IMR-90 (cell line): ENCODE measurements at regions not wholly inside any gene's neighbourhood (a gene's known extent, or its start where the extent isn't known, plus 50 kb on each side); places are given as distances from the start of the nearest gene placed in this dataset.

Source experiments
- ATAC-seq: fragments of 200-7000 bp; cut with Tn5 transposase; 2 replicates; pipeline ENCODE4 v1.9.1; 2020; ENCODE audit warnings: low read depth, mild to moderate bottlenecking, moderate library complexity
- BruUV-seq: library from RNA; stranded (reverse); fragments of 400-500 nt; replicated peaks from 2 replicates; lab custom pipeline; 2021; lab: Mats Ljungman, UMichigan
- CTCF ChIA-PET: fragments of 300-600 bp; formaldehyde crosslinking; extraction: SDS; loops from one replicate; lab custom pipeline; 2021; ENCODE audit warnings: antibody characterized with exemption; lab: Yijun Ruan, JAX
- POLR2A ChIA-PET: fragments of 300-600 bp; sonication (Branson Sonifier 250); formaldehyde crosslinking; loops from one replicate; lab custom pipeline; 2022; ENCODE audit warnings: antibody characterized with exemption; ENCODE audit not compliant: unreplicated experiment; lab: Charles Lee
- DNase-seq: peaks from one replicate; pipeline ENCODE4 v3.0.0; 2013
- H2AFZ ChIP-seq: replicated peaks from 2 replicates; pipeline ENCODE3; 2013; ENCODE audit warnings: low read length, mild to moderate bottlenecking; ENCODE audit not compliant: poor library complexity
- H2AK5ac ChIP-seq: 2 replicates; pipeline ENCODE4 v1.6.1; 2013; ENCODE audit warnings: low read depth, low read length, inconsistent platforms
- H2AK9ac ChIP-seq: replicated peaks from 2 replicates; pipeline ENCODE3; 2013; ENCODE audit warnings: mild to moderate bottlenecking, low read depth, low read length, moderate library complexity; ENCODE audit not compliant: poor library complexity
- H2BK120ac ChIP-seq: 2 replicates; pipeline ENCODE4 v1.6.1; 2013; ENCODE audit warnings: low read depth, low read length, inconsistent platforms
- H2BK15ac ChIP-seq: 3 replicates; pipeline ENCODE4 v1.6.1; 2013; ENCODE audit warnings: low read depth, low read length, inconsistent platforms
- H2BK20ac ChIP-seq: 2 replicates; pipeline ENCODE4 v1.6.1; 2013; ENCODE audit warnings: low read depth, mild to moderate bottlenecking, inconsistent platforms, low read length, moderate library complexity
- H2BK5ac ChIP-seq: 2 replicates; pipeline ENCODE4 v1.6.1; 2013; ENCODE audit warnings: mild to moderate bottlenecking, low read depth, low read length, inconsistent platforms; ENCODE audit not compliant: poor library complexity, severe bottlenecking
- H3K14ac ChIP-seq: replicated peaks from 2 replicates; pipeline ENCODE4 v1.6.1; 2013; ENCODE audit warnings: low read depth, low read length, inconsistent platforms
- H3K18ac ChIP-seq: 2 replicates; pipeline ENCODE4 v1.6.1; 2013; ENCODE audit warnings: low read depth, low read length, control low read depth
- H3K23ac ChIP-seq: 2 replicates; pipeline ENCODE4 v1.6.1; 2013; ENCODE audit warnings: low read depth, low read length, inconsistent platforms
- H3K27ac ChIP-seq: 2 replicates; pipeline ENCODE4 v1.5.1; 2013; ENCODE audit warnings: mild to moderate bottlenecking, control low read depth, low read length; ENCODE audit not compliant: insufficient read depth
- H3K27me3 ChIP-seq: 2 replicates; pipeline ENCODE4 v1.6.1; 2013; ENCODE audit warnings: low read length; ENCODE audit not compliant: control insufficient read depth, insufficient read depth
- H3K36me3 ChIP-seq: 2 replicates; pipeline ENCODE4 v1.6.1; 2013; ENCODE audit warnings: low read length, mixed read lengths; ENCODE audit not compliant: control insufficient read depth, insufficient read depth
- H3K4ac ChIP-seq: 2 replicates; pipeline ENCODE4 v1.6.1; 2013; ENCODE audit warnings: low read depth, low read length, inconsistent platforms
- H3K4me1 ChIP-seq: 2 replicates; pipeline ENCODE4 v1.6.1; 2013; ENCODE audit warnings: low read length, mixed read lengths; ENCODE audit not compliant: control insufficient read depth, insufficient read depth
- H3K4me2 ChIP-seq: 2 replicates; pipeline ENCODE4 v1.6.1; 2013; ENCODE audit warnings: low read depth, mild to moderate bottlenecking, control low read depth, low read length, moderate library complexity
- H3K4me3 ChIP-seq: 2 replicates; pipeline ENCODE4 v1.5.1; 2013; ENCODE audit warnings: low read depth, mild to moderate bottlenecking, control low read depth, low read length, moderate library complexity; ENCODE audit not compliant: insufficient read depth
- H3K56ac ChIP-seq: 2 replicates; pipeline ENCODE4 v1.6.1; 2013; ENCODE audit warnings: low read length, inconsistent platforms; ENCODE audit not compliant: insufficient read depth; ENCODE audit errors: extremely low read depth
- H3K79me1 ChIP-seq, 2 experiments: 2 replicates each; pipeline ENCODE4 v1.6.1; 2013; ENCODE audit warnings: low read length in 2 of 2, inconsistent platforms in 1 of 2, low read depth in 1 of 2
- H3K9ac ChIP-seq: 2 replicates; pipeline ENCODE4 v1.6.1; 2013; ENCODE audit warnings: low read depth, low read length, control low read depth
- H3K9me1 ChIP-seq: 2 replicates; pipeline ENCODE4 v1.6.1; 2013; ENCODE audit warnings: low read length, inconsistent platforms; ENCODE audit not compliant: insufficient read depth
- H3K9me3 ChIP-seq: 2 replicates; pipeline ENCODE4 v1.6.1; 2013; ENCODE audit warnings: low read length; ENCODE audit not compliant: control insufficient read depth, insufficient read depth
- H4K20me1 ChIP-seq: 2 replicates; pipeline ENCODE4 v1.6.1; 2013; ENCODE audit warnings: low read length, inconsistent platforms; ENCODE audit not compliant: insufficient read depth
- H4K5ac ChIP-seq: 2 replicates; pipeline ENCODE4 v1.6.1; 2013; ENCODE audit warnings: mild to moderate bottlenecking, low read depth, low read length, control low read depth
- H4K8ac ChIP-seq, 2 experiments: 2 replicates each; pipeline ENCODE4 v1.6.1; 2013; ENCODE audit warnings: low read depth in 2 of 2, low read length in 2 of 2, control low read depth in 1 of 2, inconsistent platforms in 1 of 2
- H4K91ac ChIP-seq: 2 replicates; pipeline ENCODE4 v1.6.1; 2013; ENCODE audit warnings: low read depth, low read length, inconsistent platforms; ENCODE audit not compliant: insufficient read depth
- BHLHE40 ChIP-seq: fragments of 150-350 bp; IDR thresholded peaks from 2 replicates; pipeline ENCODE4 v1.6.1; 2016; ENCODE audit warnings: mild to moderate bottlenecking, low read depth, low read length
- CEBPB ChIP-seq: IDR thresholded peaks from 2 replicates; pipeline ENCODE4 v1.6.1; 2012; ENCODE audit warnings: low read depth, low read length, improper control_type of control experiment
- CHD1 ChIP-seq: IDR thresholded peaks from 2 replicates; pipeline ENCODE4 v1.6.1; 2012; ENCODE audit warnings: low read depth, low read length, improper control_type of control experiment
- FOS ChIP-seq: fragments of 150-350 bp; IDR thresholded peaks from 2 replicates; pipeline ENCODE4 v1.6.1; 2016; ENCODE audit warnings: low read depth, low read length
- MAFK ChIP-seq: IDR thresholded peaks from 2 replicates; pipeline ENCODE4 v1.6.1; 2012; ENCODE audit warnings: low read depth, low read length, improper control_type of control experiment
- MAZ ChIP-seq: IDR thresholded peaks from 2 replicates; pipeline ENCODE4 v1.6.1; 2012; ENCODE audit warnings: low read depth, mild to moderate bottlenecking, low read length, improper control_type of control experiment, moderate library complexity, borderline replicate concordance
- MXI1 ChIP-seq: IDR thresholded peaks from 2 replicates; pipeline ENCODE4 v1.6.1; 2012; ENCODE audit warnings: low read depth, mild to moderate bottlenecking, low read length, moderate library complexity, borderline replicate concordance
- NFE2L2 ChIP-seq: fragments of 150-350 bp; IDR thresholded peaks from 2 replicates; pipeline ENCODE4 v1.6.1; 2016; ENCODE audit warnings: low read depth, mild to moderate bottlenecking, low read length
- POLR2A ChIP-seq: IDR thresholded peaks from 2 replicates; pipeline ENCODE4 v1.6.1; 2012; ENCODE audit warnings: mild to moderate bottlenecking, low read depth, low read length
- RAD21 ChIP-seq: IDR thresholded peaks from 2 replicates; pipeline ENCODE4 v1.6.1; 2012; ENCODE audit warnings: low read length, improper control_type of control experiment
- RCOR1 ChIP-seq: IDR thresholded peaks from 2 replicates; pipeline ENCODE4 v1.6.1; 2012; ENCODE audit warnings: mild to moderate bottlenecking, low read length, improper control_type of control experiment; ENCODE audit not compliant: insufficient replicate concordance
- RFX5 ChIP-seq: IDR thresholded peaks from 2 replicates; pipeline ENCODE4 v1.8.0; 2012; ENCODE audit warnings: low read depth, mild to moderate bottlenecking, low read length, moderate library complexity
- SMC3 ChIP-seq: fragments of 150-350 bp; IDR thresholded peaks from 2 replicates; pipeline ENCODE4 v1.6.1; 2016; ENCODE audit warnings: low read depth, mild to moderate bottlenecking, antibody characterized with exemption, low read length, moderate library complexity
- WGBS, 2 experiments: methylation state at CpG; one replicate each; pipeline versions ENCODE4 v1.1.5 to v1.1.7; 2013; ENCODE audit warnings: missing lambda C conversion rate in 2 of 2; ENCODE audit not compliant: insufficient read length in 1 of 2; ENCODE audit errors: extremely low coverage in 2 of 2; 5-methylcytosine and 5-hydroxymethylcytosine counted together
- dilution Hi-C: fragments of 300-500 bp; cut with HindIII; formaldehyde crosslinking; loops from one replicate; pipeline ENCODE4 v1.14.3; 2018; ENCODE audit warnings: low sequenced_read_pairs; ENCODE audit not compliant: unreplicated experiment
- in situ Hi-C: fragments of 300-500 bp; cut with MboI; formaldehyde crosslinking; loops from 3 replicates; pipeline ENCODE4 v1.14.3; 2019; ENCODE audit warnings: low sequenced_read_pairs, inconsistent platforms, mixed read lengths
- intact Hi-C: fragments of 100-400 bp; cut with micrococcal nuclease; formaldehyde crosslinking; loops from 2 replicates; pipeline ENCODE4 v1.10.0; 2022
- TF ChIP-seq, protein P1 (sequence below): conservative IDR thresholded peaks from 2 replicates; pipeline ENCODE4 v1.5.1; 2012; ENCODE audit warnings: mild to moderate bottlenecking, low read depth, low read length, improper control_type of control experiment
- TF ChIP-seq, protein P2 (sequence below): fragments of 150-350 bp; IDR thresholded peaks from 2 replicates; pipeline ENCODE4 v1.6.1; 2016; ENCODE audit warnings: low read depth, mild to moderate bottlenecking, low read length, moderate library complexity, borderline replicate concordance
- TF ChIP-seq, protein P3 (sequence below): fragments of 150-350 bp; IDR thresholded peaks from 2 replicates; pipeline ENCODE4 v1.6.1; 2017; ENCODE audit warnings: mild to moderate bottlenecking, antibody characterized with exemption, low read length, low read depth

DNA sequence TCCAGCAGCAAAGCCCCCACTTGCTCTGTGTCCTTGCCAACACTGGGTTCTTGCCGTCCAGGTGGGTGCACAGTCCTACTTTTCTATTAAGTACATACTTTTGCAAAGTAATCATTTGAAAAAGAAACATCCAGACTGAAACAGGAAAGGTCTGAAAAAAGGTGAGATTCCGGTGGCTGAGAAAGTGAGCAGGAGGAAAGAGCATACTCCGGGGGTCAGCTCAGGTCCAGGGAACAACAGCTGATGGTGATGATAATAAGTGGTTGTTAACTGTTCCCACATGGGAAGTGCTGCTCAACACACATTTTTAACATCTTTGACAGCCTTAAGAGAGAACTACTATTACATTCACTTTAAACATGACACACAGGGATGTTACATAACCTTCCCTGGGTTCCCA, 86.1 kb upstream of the UXS1 start:
- Histone ChIP-seq H4K91ac (no peak overlapping the region), H2AFZ (no peak overlapping the region), H3K56ac (no peak overlapping the region), H3K18ac (no peak overlapping the region), H3K36me3 (no peaks in the 10 kb centered on the region), H3K9me3 (no peaks in the 10 kb centered on the region), H2AK5ac (no peak overlapping the region), H3K23ac (no peak overlapping the region), H3K79me1 (no peaks in the 10 kb centered on the region), H4K8ac (no peak overlapping the region), H3K27ac (no peak overlapping the region), H2BK5ac (no peak overlapping the region), H2AK9ac (no peak overlapping the region), H2BK15ac (no peak overlapping the region), H2BK20ac (no peak overlapping the region), H3K14ac (no peak overlapping the region), H3K4ac (no peak overlapping the region), H4K5ac (no peak overlapping the region), H3K9ac (no peak overlapping the region), H3K4me2 (no peak overlapping the region), H3K27me3 (no peaks in the 10 kb centered on the region; the same call in 1 of the 2 replicates), H4K20me1 (no peaks in the 10 kb centered on the region), H3K4me1 (no peaks in the 10 kb centered on the region), H3K9me1 (no peaks in the 10 kb centered on the region), H2BK120ac (no peak overlapping the region), H3K4me3 (no peak overlapping the region)
- CTCF ChIA-PET = no interaction called here
- BruUV-seq = no TSS peak
- DNase-seq (no peak), ATAC-seq (no peak)
- TF ChIP-seq CEBPB (no peak), MAZ (no peak), POLR2A (no peak), MXI1 (no peak), RFX5 (no peak), CHD1 (no peak), NFE2L2 (no peak), SMC3 (no peak), FOS (no peak), MAFK (no peak), BHLHE40 (no peak), RAD21 (no peak), RCOR1 (no peak)
- TF ChIP-seq, protein P1, sequence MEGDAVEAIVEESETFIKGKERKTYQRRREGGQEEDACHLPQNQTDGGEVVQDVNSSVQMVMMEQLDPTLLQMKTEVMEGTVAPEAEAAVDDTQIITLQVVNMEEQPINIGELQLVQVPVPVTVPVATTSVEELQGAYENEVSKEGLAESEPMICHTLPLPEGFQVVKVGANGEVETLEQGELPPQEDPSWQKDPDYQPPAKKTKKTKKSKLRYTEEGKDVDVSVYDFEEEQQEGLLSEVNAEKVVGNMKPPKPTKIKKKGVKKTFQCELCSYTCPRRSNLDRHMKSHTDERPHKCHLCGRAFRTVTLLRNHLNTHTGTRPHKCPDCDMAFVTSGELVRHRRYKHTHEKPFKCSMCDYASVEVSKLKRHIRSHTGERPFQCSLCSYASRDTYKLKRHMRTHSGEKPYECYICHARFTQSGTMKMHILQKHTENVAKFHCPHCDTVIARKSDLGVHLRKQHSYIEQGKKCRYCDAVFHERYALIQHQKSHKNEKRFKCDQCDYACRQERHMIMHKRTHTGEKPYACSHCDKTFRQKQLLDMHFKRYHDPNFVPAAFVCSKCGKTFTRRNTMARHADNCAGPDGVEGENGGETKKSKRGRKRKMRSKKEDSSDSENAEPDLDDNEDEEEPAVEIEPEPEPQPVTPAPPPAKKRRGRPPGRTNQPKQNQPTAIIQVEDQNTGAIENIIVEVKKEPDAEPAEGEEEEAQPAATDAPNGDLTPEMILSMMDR = no peak
- TF ChIP-seq, protein P2, sequence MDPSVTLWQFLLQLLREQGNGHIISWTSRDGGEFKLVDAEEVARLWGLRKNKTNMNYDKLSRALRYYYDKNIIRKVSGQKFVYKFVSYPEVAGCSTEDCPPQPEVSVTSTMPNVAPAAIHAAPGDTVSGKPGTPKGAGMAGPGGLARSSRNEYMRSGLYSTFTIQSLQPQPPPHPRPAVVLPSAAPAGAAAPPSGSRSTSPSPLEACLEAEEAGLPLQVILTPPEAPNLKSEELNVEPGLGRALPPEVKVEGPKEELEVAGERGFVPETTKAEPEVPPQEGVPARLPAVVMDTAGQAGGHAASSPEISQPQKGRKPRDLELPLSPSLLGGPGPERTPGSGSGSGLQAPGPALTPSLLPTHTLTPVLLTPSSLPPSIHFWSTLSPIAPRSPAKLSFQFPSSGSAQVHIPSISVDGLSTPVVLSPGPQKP = no peak
- TF ChIP-seq, protein P3, sequence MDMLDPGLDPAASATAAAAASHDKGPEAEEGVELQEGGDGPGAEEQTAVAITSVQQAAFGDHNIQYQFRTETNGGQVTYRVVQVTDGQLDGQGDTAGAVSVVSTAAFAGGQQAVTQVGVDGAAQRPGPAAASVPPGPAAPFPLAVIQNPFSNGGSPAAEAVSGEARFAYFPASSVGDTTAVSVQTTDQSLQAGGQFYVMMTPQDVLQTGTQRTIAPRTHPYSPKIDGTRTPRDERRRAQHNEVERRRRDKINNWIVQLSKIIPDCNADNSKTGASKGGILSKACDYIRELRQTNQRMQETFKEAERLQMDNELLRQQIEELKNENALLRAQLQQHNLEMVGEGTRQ = no peak
- dilution Hi-C loops = no loop called here
- POLR2A ChIA-PET = no interaction called here
- in situ Hi-C loops = no loop called here
- intact Hi-C loops = no loop called here
- no CpG with 5 or more reads among the region's 3 CpGs for WGBS, 2 experiments
